ENCODE measurements at regions not wholly inside any gene's neighbourhood (a gene's known extent, or its start where the extent isn't known, plus 50 kb on each side); places are given as distances from the start of the nearest gene placed in this dataset.

GRCh38 chr3:76436894-76437293 lies 603.0 kb upstream of the ROBO2 start:
- in situ Hi-C loops (cut with MboI) (no loop called here), intact Hi-C loops (cut with micrococcal nuclease) (no loop called here)
- ChIA-PET CTCF (ENCODE audit: low intra/inter-chr PET ratio) (no interaction called here), POLR2A (no interaction called here)
- no peaks in the 10 kb centered on the region for H3K9me1 ChIP-seq (ENCODE audit: control insufficient read depth, insufficient read depth, low read length)
- no peaks in the 10 kb centered on the region for H3K9me3 ChIP-seq (replicated peaks; ENCODE audit: control insufficient read depth, insufficient read depth, low read depth, low read length)
- ATAC-seq (no peak), DNase-seq (ENCODE audit: extremely low read depth in 1 of 4, low spot score in 3 of 4) (no peak), FAIRE-seq (no peak)
- no peak overlapping the region for H3K4me3 ChIP-seq
- H3K79me2 ChIP-seq (ENCODE audit: control insufficient read depth, insufficient read depth, low read length): no peaks in the 10 kb centered on the region
- H4K20me1 ChIP-seq (replicated peaks; ENCODE audit: control insufficient read depth, insufficient read depth, low read length): no peaks in the 10 kb centered on the region
- no TSS peak for BruUV-seq (replicated peaks)
- H3K27ac ChIP-seq (ENCODE audit: extremely low read depth, low read depth, low read length): no peak overlapping the region
- H3K4me2 ChIP-seq (ENCODE audit: insufficient read depth, low read length): no peak overlapping the region
- H3K36me3 ChIP-seq (ENCODE audit: control insufficient read depth, insufficient read depth, low read length): no peaks in the 10 kb centered on the region
- H3K4me1 ChIP-seq (replicated peaks in 1 of 2; ENCODE audit: control insufficient read depth in 2 of 2, insufficient read depth in 2 of 2, low read length in 2 of 2): no peaks in the 10 kb centered on the region
- no peaks in the 10 kb centered on the region for H3K27me3 ChIP-seq (ENCODE audit: control insufficient read depth in 2 of 2, insufficient read depth in 2 of 2, low read length in 2 of 2)
- no peak overlapping the region for H3K9ac ChIP-seq (ENCODE audit: insufficient read depth in 1 of 2, low read depth in 2 of 2, low read length in 2 of 2)
- no peak overlapping the region for H2AFZ ChIP-seq (ENCODE audit: low read depth, low read length)
- 0% methylated on average over 3 of the region's 3 CpGs for WGBS (ENCODE audit: insufficient coverage, low coverage, missing lambda C conversion rate)
- no peak for TF ChIP-seq PHF21A (IDR thresholded peaks at IDR 0.05; ENCODE audit: borderline replicate concordance, low read depth)
- no peak for TF ChIP-seq PCBP2 (IDR thresholded peaks at IDR 0.05; ENCODE audit: low read depth, low read length, poor library complexity, severe bottlenecking)
- no peak for TF ChIP-seq POLR2B (IDR thresholded peaks at IDR 0.05; ENCODE audit: low read depth, partially characterized antibody)
- TF ChIP-seq ZBTB9 (CRISPR knock-in tag; IDR thresholded peaks at IDR 0.05): no peak
- no peak for TF ChIP-seq ZNF75A (CRISPR knock-in tag; IDR thresholded peaks at IDR 0.05)
- no peak for TF ChIP-seq TSC22D4 (tag; IDR thresholded peaks at IDR 0.05)
- no peak for TF ChIP-seq CEBPG (CRISPR knock-in tag; IDR thresholded peaks at IDR 0.05)
- no peak for TF ChIP-seq CEBPG (tag; conservative IDR thresholded peaks at IDR 0.05 in 1 of 2, IDR thresholded peaks at IDR 0.05 in 1 of 2)
- TF ChIP-seq ZKSCAN3 (CRISPR knock-in tag; IDR thresholded peaks at IDR 0.05): no peak
- TF ChIP-seq PREB (CRISPR knock-in tag; IDR thresholded peaks at IDR 0.05): no peak

All from K562 (cell line).